Brain microvascular endothelial cell (primary cell): ENCODE measurements at regions not wholly inside any gene's neighbourhood (a gene's known extent, or its start where the extent isn't known, plus 50 kb on each side); places are given as distances from the start of the nearest gene placed in this dataset.

ENCODE experiments used
- DNase-seq: peaks from one replicate; pipeline ENCODE4 v3.0.0-alpha.2; 2020
- H3K27ac ChIP-seq: fragments of 250-450 bp; sonication (Bioruptor Pico); 2 replicates; pipeline ENCODE4 v1.5.1; 2020; ENCODE audit warnings: mild to moderate bottlenecking, moderate library complexity
- H3K27me3 ChIP-seq: fragments of 250-450 bp; sonication (Bioruptor Pico); replicated peaks from 2 replicates; pipeline ENCODE4 v1.5.1; 2020; ENCODE audit warnings: mild to moderate bottlenecking
- H3K36me3 ChIP-seq: fragments of 250-450 bp; sonication (Bioruptor Pico); replicated peaks from 2 replicates; pipeline ENCODE4 v1.5.1; 2020; ENCODE audit warnings: mild to moderate bottlenecking
- H3K4me3 ChIP-seq: 2 replicates; pipeline ENCODE4 v1.5.1; 2011; ENCODE audit warnings: low read depth, mild to moderate bottlenecking, control low read depth, low read length, moderate library complexity
- CTCF ChIP-seq: IDR thresholded peaks from 2 replicates; pipeline ENCODE4 v1.5.1; 2011; ENCODE audit warnings: low read depth, mild to moderate bottlenecking, moderate library complexity, low read length, control low read depth, inconsistent platforms; ENCODE audit errors: missing control alignments
- in situ Hi-C: cut with HindIII; loops from 2 replicates; pipeline ENCODE4 v1.10.0; 2017; ENCODE audit warnings: low sequenced_read_pairs, low pct_ligation_motif_present

GRCh38 chr2:200091126-200091525 is 135.7 kb downstream of the MAIP1 start:
- no peak for TF ChIP-seq CTCF
- Histone ChIP-seq H3K27ac (no peak overlapping the region), H3K4me3 (no peak overlapping the region), H3K27me3 (no peaks in the 10 kb centered on the region), H3K36me3 (no peaks in the 10 kb centered on the region)
- no peak for DNase-seq
- in situ Hi-C loops: no loop called here

- no peak for TF ChIP-seq CTCF
- in situ Hi-C loops: no loop called here
- no peaks in the 10 kb centered on the region for H3K27me3 ChIP-seq
- H3K36me3 ChIP-seq: no peaks in the 10 kb centered on the region
- no peak overlapping the region for H3K4me3 ChIP-seq
- no peak for DNase-seq
- no peak overlapping the region for H3K27ac ChIP-seq
Measured at GRCh38 chr2:200092235-200092634, 136.9 kb downstream of the MAIP1 start.

GRCh38 chr2:200095436-200095835 is 140.1 kb downstream of the MAIP1 start:
- no peaks in the 10 kb centered on the region for H3K36me3 ChIP-seq
- in situ Hi-C loops: no loop called here
- DNase-seq: no peak
- no peak overlapping the region for H3K4me3 ChIP-seq
- H3K27ac ChIP-seq: no peak overlapping the region
- TF ChIP-seq CTCF: no peak
- H3K27me3 ChIP-seq: no peaks in the 10 kb centered on the region

- H3K4me3 ChIP-seq: no peak overlapping the region
- no peak for DNase-seq
- in situ Hi-C loops: no loop called here
- no peaks in the 10 kb centered on the region for H3K27me3 ChIP-seq
- no peak overlapping the region for H3K27ac ChIP-seq
- H3K36me3 ChIP-seq: no peaks in the 10 kb centered on the region
- TF ChIP-seq CTCF: no peak
Measured at GRCh38 chr2:200099256-200099655, 143.9 kb downstream of the MAIP1 start.

- Histone ChIP-seq H3K27me3 (no peaks in the 10 kb centered on the region), H3K36me3 (no peaks in the 10 kb centered on the region), H3K27ac (no peak overlapping the region), H3K4me3 (no peak overlapping the region)
- no peak for TF ChIP-seq CTCF
- DNase-seq: no peak
- in situ Hi-C loops: no loop called here
Measured at GRCh38 chr2:200100027-200100426, 144.6 kb downstream of the MAIP1 start.

GRCh38 chr2:200101922-200102321 is 146.5 kb downstream of the MAIP1 start:
- Histone ChIP-seq H3K27me3 (no peaks in the 10 kb centered on the region), H3K27ac (no peak overlapping the region), H3K4me3 (no peak overlapping the region), H3K36me3 (no peaks in the 10 kb centered on the region)
- TF ChIP-seq CTCF: no peak
- in situ Hi-C loops: no loop called here
- DNase-seq: no peak
